Right lobe of liver (tissue), 6 donors: ENCODE measurements at regions not wholly inside any gene's neighbourhood (a gene's known extent, or its start where the extent isn't known, plus 50 kb on each side); places are given as distances from the start of the nearest gene placed in this dataset.

ENCODE experiments used
- ATAC-seq, 4 donors: fragments of 200-7000 bp; cut with Tn5 transposase; one replicate each; pipeline ENCODE4 v1.9.1; 2020; ENCODE audit warnings: mild to moderate bottlenecking in 4 of 4, moderate library complexity in 4 of 4
- DNase-seq, 3 donors: peaks; one replicate each; pipeline ENCODE4 v3.0.0-alpha.2; 2020
- H3K27ac ChIP-seq, 3 donors: fragments of 200-600 bp; one replicate each; pipeline ENCODE4 v1.8.0; 2022
- H3K27me3 ChIP-seq, 2 donors: fragments of 200-600 bp; one replicate each; pipeline ENCODE4 v1.8.0; 2022
- H3K36me3 ChIP-seq, 4 donors: fragments of 200-600 bp; sonication (generic) in 1 of 4; one replicate each; pipeline versions ENCODE4 v1.5.1 to v1.8.0; 2017 to 2022; ENCODE audit warnings: control low read depth in 1 of 4
- H3K4me1 ChIP-seq, 4 donors: fragments of 200-600 bp; sonication (generic) in 1 of 4; one replicate each; pipeline versions ENCODE4 v1.5.1 to v1.8.0; 2017 to 2022; ENCODE audit warnings: control low read depth in 1 of 4
- H3K4me3 ChIP-seq, 3 donors: fragments of 200-600 bp; one replicate each; pipeline ENCODE4 v1.8.0; 2022
- H3K9me3 ChIP-seq, 4 donors: fragments of 200-600 bp; sonication (generic) in 1 of 4; one replicate each; pipeline versions ENCODE4 v1.5.1 to v1.8.0; 2017 to 2022; ENCODE audit warnings: control low read depth in 1 of 4
- CTCF ChIP-seq, 4 donors: fragments of 200-600 bp in 3 of 4; fragments of 450-650 bp in 1 of 4; IDR thresholded peaks; one replicate each; pipeline versions ENCODE4 v1.5.1 to v1.8.0; 2016 to 2022; ENCODE audit warnings: antibody characterized with exemption in 4 of 4, mild to moderate bottlenecking in 2 of 4
- POLR2A ChIP-seq: fragments of 450-650 bp; IDR thresholded peaks from one replicate; pipeline ENCODE4 v1.6.1; 2017; ENCODE audit warnings: antibody characterized with exemption, mild to moderate bottlenecking
- WGBS: methylation state at CpG from one replicate; pipeline ENCODE4 v1.1.6; 2018; ENCODE audit warnings: low coverage, low lambda C conversion rate; ENCODE audit not compliant: insufficient coverage; ENCODE audit errors: missing lambda C conversion rate; 5-methylcytosine and 5-hydroxymethylcytosine counted together
- intact Hi-C, 2 donors: fragments of 100-400 bp; cut with DNase I; formaldehyde crosslinking; loops; one replicate each; pipeline versions ENCODE4 v1.11.2 to v1.14.1; 2022
- donor health status: DM: no; HTN: yes; CAD: no.
- donor health status: DM: no; HTN: no; CAD: no.
- donor health status: DM: no; HTN: no; CAD: no.
- donor health status: DM: no; HTN: yes; CAD: no.
- donor health status: DM: no; HTN: yes; CAD: no.

- ATAC-seq = no peak
- no peaks in the 10 kb centered on the region for H3K36me3 ChIP-seq
- intact Hi-C loops = no loop called here
- WGBS = 61% methylated on average over 2 of the region's 2 CpGs
- H3K4me1 ChIP-seq = no peaks in the 10 kb centered on the region
- H3K27me3 ChIP-seq = no peaks in the 10 kb centered on the region
- no peak for TF ChIP-seq POLR2A
- no peak overlapping the region for H3K4me3 ChIP-seq
- H3K27ac ChIP-seq = no peak overlapping the region
- no peaks in the 10 kb centered on the region for H3K9me3 ChIP-seq
- no peak for DNase-seq
Measured at GRCh38 chr7:46902463-46902862, 679.4 kb downstream of the TNS3 start.

GRCh38 chr7:46900312-46901263 lies 681.3 kb downstream of the TNS3 start:
- Histone ChIP-seq H3K36me3 (no peaks in the 10 kb centered on the region), H3K4me1 (no peaks in the 10 kb centered on the region), H3K27me3 (no peaks in the 10 kb centered on the region), H3K9me3 (no peaks in the 10 kb centered on the region), H3K4me3 (no peak overlapping the region), H3K27ac (no peak overlapping the region)
- DNase-seq = no peak
- ATAC-seq = no peak
- no peak for TF ChIP-seq POLR2A
- no peak for TF ChIP-seq CTCF (IDR thresholded peaks at IDR 0.05)
- WGBS = 45% methylated on average over 4 of the region's 6 CpGs
- intact Hi-C loops = no loop called here

GRCh38 chr7:46897381-46897780 lies 684.5 kb downstream of the TNS3 start:
- Histone ChIP-seq H3K9me3 (no peaks in the 10 kb centered on the region), H3K27me3 (no peaks in the 10 kb centered on the region), H3K27ac (no peak overlapping the region), H3K36me3 (no peaks in the 10 kb centered on the region), H3K4me1 (no peaks in the 10 kb centered on the region), H3K4me3 (no peak overlapping the region)
- WGBS = 100% methylated on average over 3 of the region's 4 CpGs
- intact Hi-C loops = no loop called here
- no peak for DNase-seq
- no peak for TF ChIP-seq POLR2A
- TF ChIP-seq CTCF (IDR thresholded peaks at IDR 0.05) = no peak
- no peak for ATAC-seq

- Histone ChIP-seq H3K27me3 (no peaks in the 10 kb centered on the region), H3K4me1 (no peaks in the 10 kb centered on the region), H3K4me3 (no peak overlapping the region), H3K9me3 (no peaks in the 10 kb centered on the region), H3K36me3 (no peaks in the 10 kb centered on the region), H3K27ac (no peak overlapping the region)
- ATAC-seq (no peak), DNase-seq (no peak)
- WGBS = 74% methylated on average over 8 of the region's 8 CpGs
- intact Hi-C loops = no loop called here
- TF ChIP-seq CTCF (IDR thresholded peaks at IDR 0.05) (no peak), POLR2A (no peak)
Measured at GRCh38 chr7:46886669-46887374, 695.1 kb downstream of the TNS3 start.

- WGBS = 45% methylated on average over 5 of the region's 5 CpGs
- H3K9me3 ChIP-seq = no peaks in the 10 kb centered on the region
- H3K36me3 ChIP-seq = no peaks in the 10 kb centered on the region
- H3K27me3 ChIP-seq = no peaks in the 10 kb centered on the region
- intact Hi-C loops = no loop called here
- no peak overlapping the region for H3K4me3 ChIP-seq
- TF ChIP-seq CTCF (IDR thresholded peaks at IDR 0.05) (no peak), POLR2A (no peak)
- ATAC-seq (no peak), DNase-seq (no peak)
- H3K27ac ChIP-seq = no peak overlapping the region
- H3K4me1 ChIP-seq = no peaks in the 10 kb centered on the region
Measured at GRCh38 chr7:46885167-46885566, 696.7 kb downstream of the TNS3 start.
